Stimulated activated naive CD8-positive, alpha-beta T cell treated with anti-CD3 and anti-CD28 coated beads, Interleukin-15, amount 100 ng/mL, for 72 hours (primary cell): ENCODE measurements at regions not wholly inside any gene's neighbourhood (a gene's known extent, or its start where the extent isn't known, plus 50 kb on each side); places are given as distances from the start of the nearest gene placed in this dataset.
A peak's percentile ranks its signal among the peaks of the same experiment; 100 is the strongest.

Experiments
- ATAC-seq: fragments of 150-1000 bp; cut with Tn5 transposase; 2 replicates; pipeline ENCODE4 v1.10.0; 2021; ENCODE audit warnings: mild to moderate bottlenecking, moderate library complexity
- DNase-seq, 2 donors: peaks; one replicate each; pipeline ENCODE4 v3.0.0; 2021 to 2022
- H3K27ac Mint-ChIP-seq, 2 donors: one replicate each; pipeline ENCODE4 v1.8.0; 2022; ENCODE audit warnings: mild to moderate bottlenecking in 2 of 2, mixed read lengths in 2 of 2, moderate library complexity in 2 of 2
- H3K27me3 Mint-ChIP-seq: one replicate; pipeline ENCODE4 v1.8.0; 2022; ENCODE audit warnings: mixed read lengths
- H3K4me1 Mint-ChIP-seq: one replicate; pipeline ENCODE4 v1.8.0; 2022; ENCODE audit warnings: mild to moderate bottlenecking, mixed read lengths
- H3K4me3 Mint-ChIP-seq, 2 donors: one replicate each; pipeline ENCODE4 v1.8.0; 2022; ENCODE audit warnings: mild to moderate bottlenecking in 2 of 2, mixed read lengths in 2 of 2, moderate library complexity in 1 of 2
- H3K9me3 Mint-ChIP-seq, 2 donors: one replicate each; pipeline ENCODE4 v1.8.0; 2022; ENCODE audit warnings: mixed read lengths in 2 of 2

DNA sequence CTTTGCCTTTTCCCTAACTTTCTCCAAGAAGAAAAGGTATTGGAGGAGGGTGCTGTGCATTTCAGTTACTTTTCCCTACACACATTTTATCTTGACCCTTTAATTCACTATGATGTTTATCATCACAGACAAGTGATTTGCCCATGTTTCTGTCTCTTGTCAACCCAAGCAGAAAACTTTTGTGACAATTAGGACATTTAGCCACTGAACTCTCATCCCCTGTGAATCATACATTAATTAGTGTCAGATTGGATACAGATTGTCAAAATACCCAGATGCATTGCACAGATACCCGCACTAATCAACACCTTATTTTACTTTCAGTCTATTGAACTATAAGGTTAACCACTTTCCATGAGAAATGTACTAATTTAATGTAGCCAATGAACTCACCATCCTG, 912.9 kb downstream of the SORCS1 start:
- no peak overlapping the region for H3K4me3 Mint-ChIP-seq

DNA sequence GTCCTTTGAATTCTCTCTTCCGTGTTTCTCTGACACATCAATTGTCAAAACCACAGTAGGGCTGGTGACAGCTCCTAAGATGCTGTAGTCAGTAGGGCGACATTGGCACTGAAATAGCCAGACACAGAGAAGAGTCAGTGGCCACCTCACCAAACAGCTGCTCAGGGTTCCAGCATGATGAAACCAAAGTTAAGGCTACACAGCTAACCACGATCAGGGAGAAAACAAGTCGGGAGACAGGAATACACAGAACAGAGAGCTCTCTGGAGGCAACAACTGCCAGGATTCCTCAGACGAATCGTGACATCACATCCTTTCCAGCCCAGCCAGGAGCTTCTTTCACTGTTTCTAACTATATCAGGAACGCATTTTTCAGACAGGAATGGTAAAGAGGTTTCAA, 922.2 kb downstream of the SORCS1 start:
- H3K4me1 Mint-ChIP-seq: no peaks in the 10 kb centered on the region
- no peak overlapping the region for H3K27ac Mint-ChIP-seq
- DNase-seq: no peak
- no peak for ATAC-seq
- H3K9me3 Mint-ChIP-seq: peaks cover 0 to 7% of the 10 kb centered on the region in 2 donors
- no peak overlapping the region for H3K4me3 Mint-ChIP-seq
- H3K27me3 Mint-ChIP-seq: no peaks in the 10 kb centered on the region

More for the DNA sequence above, 912.9 kb downstream of the SORCS1 start:
- Mint-ChIP-seq H3K9me3 (peaks cover 6 to 7% of the 10 kb centered on the region in 2 donors), H3K27me3 (no peaks in the 10 kb centered on the region), H3K4me1 (no peaks in the 10 kb centered on the region), H3K27ac (no peak overlapping the region)
- ATAC-seq: no peak
- no peak for DNase-seq

DNA sequence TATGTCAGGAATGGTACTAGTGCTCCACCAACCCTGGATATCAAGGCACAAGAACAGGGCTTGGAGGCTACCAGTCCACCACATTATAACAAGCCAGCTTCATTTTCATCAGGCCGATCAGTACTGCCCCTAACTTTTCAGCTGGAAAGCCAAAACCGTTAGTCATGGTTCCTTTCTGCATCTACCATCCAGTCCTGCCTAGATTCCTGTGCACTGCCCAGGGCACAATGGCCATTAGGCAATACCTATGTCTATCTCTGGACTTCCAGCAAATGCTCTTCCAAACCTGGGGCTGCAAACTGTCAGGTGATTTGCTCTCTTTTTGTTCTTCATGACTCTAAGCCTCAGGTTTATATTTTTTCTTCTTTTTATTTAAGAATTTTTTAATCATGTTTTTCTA, 937.7 kb downstream of the SORCS1 start:
- H3K9me3 Mint-ChIP-seq: peaks cover 0 to 4% of the 10 kb centered on the region in 2 donors
- ATAC-seq: no peak
- H3K4me3 Mint-ChIP-seq: no peak overlapping the region

DNA sequence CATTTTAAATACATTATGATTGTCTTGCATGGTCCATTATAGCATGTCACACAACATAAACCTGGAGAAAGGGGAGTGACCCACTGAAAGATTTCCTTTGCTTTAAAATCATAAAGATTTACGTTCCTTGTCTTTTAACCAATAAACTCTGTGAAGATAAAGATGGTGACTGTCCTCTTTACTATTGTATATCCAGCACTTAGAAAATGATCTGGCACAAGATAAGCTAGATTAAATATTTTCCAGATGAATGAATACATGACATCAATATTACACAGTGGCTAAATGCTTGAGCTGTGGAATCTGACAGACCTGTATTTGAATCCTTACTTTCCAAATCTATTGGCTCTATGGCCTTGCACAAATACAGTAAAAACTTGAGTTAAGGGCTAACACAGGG, 938.4 kb downstream of the SORCS1 start:
- Mint-ChIP-seq H3K4me1 (no peaks in the 10 kb centered on the region), H3K9me3 (peaks cover 3 to 6% of the 10 kb centered on the region in 2 donors), H3K4me3 (no peak overlapping the region)

More for the DNA sequence above, 937.7 kb downstream of the SORCS1 start:
- Mint-ChIP-seq H3K27ac (no peak overlapping the region), H3K4me1 (no peaks in the 10 kb centered on the region), H3K27me3 (no peaks in the 10 kb centered on the region)
- no peak for DNase-seq

GRCh38 chr10:106224676-106225075, 939.8 kb downstream of the SORCS1 start:
- Mint-ChIP-seq H3K4me1 (no peaks in the 10 kb centered on the region), H3K4me3 (no peak overlapping the region), H3K27ac (no peak overlapping the region), H3K27me3 (no peaks in the 10 kb centered on the region), H3K9me3 (peaks cover 4 to 7% of the 10 kb centered on the region in 2 donors)
- DNase-seq: no peak
- ATAC-seq: no peak

More for the DNA sequence above, 938.4 kb downstream of the SORCS1 start:
- Mint-ChIP-seq H3K27me3 (no peaks in the 10 kb centered on the region), H3K27ac (no peak overlapping the region)
- ATAC-seq: no peak
- no peak for DNase-seq

GRCh38 chr10:106217627-106218026, 946.9 kb downstream of the SORCS1 start:
- H3K9me3 Mint-ChIP-seq: peaks cover 4 to 15% of the 10 kb centered on the region in 2 donors
- H3K4me3 Mint-ChIP-seq: no peak overlapping the region
- H3K27me3 Mint-ChIP-seq: no peaks in the 10 kb centered on the region
- DNase-seq: no peak
- ATAC-seq: no peak
- no peak overlapping the region for H3K27ac Mint-ChIP-seq
- H3K4me1 Mint-ChIP-seq: no peaks in the 10 kb centered on the region

- H3K27me3 Mint-ChIP-seq: no peaks in the 10 kb centered on the region
- H3K4me1 Mint-ChIP-seq: no peaks in the 10 kb centered on the region
- peaks cover 7 to 20% of the 10 kb centered on the region in 2 donors for H3K9me3 Mint-ChIP-seq
- ATAC-seq (no peak), DNase-seq (no peak)
- no peak overlapping the region for H3K4me3 Mint-ChIP-seq
- no peak overlapping the region for H3K27ac Mint-ChIP-seq
Observed at GRCh38 chr10:106216085-106216484, 948.4 kb downstream of the SORCS1 start.

GRCh38 chr10:106214243-106214642, 950.3 kb downstream of the SORCS1 start:
- Mint-ChIP-seq H3K4me3 (no peak overlapping the region), H3K27me3 (no peaks in the 10 kb centered on the region), H3K9me3 (peaks cover 5 to 32% of the 10 kb centered on the region in 2 donors), H3K27ac (no peak overlapping the region), H3K4me1 (no peaks in the 10 kb centered on the region)
- DNase-seq: no peak
- ATAC-seq: no peak

- ATAC-seq (no peak), DNase-seq (no peak)
- Mint-ChIP-seq H3K27ac (no peak overlapping the region), H3K27me3 (no peaks in the 10 kb centered on the region), H3K4me1 (no peaks in the 10 kb centered on the region), H3K4me3 (no peak overlapping the region), H3K9me3 (peaks cover 5 to 32% of the 10 kb centered on the region in 2 donors)
Observed at GRCh38 chr10:106213493-106213892, 951.0 kb downstream of the SORCS1 start.

DNA sequence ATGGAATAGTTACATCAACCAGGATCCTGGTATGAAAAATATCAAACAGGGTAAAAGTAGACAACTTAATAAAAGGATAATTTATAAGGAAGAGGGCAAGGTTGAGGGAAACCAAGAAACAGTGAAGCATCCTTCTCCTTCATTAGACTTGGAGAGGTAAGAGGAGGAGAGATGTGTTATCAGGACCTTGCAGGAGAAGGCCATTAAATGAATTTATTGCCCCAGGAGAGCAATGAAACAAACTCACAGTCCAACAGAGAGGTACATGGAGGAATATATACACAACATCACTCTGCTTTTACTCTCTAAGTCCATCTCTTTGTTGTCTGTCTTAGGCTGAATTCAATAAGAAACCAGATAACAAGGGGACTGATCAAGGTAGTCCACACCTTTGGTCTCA, 966.2 kb downstream of the SORCS1 start:
- ATAC-seq: no peak
- Mint-ChIP-seq H3K27ac (no peak overlapping the region), H3K4me3 (no peak overlapping the region), H3K27me3 (no peaks in the 10 kb centered on the region), H3K4me1 (no peaks in the 10 kb centered on the region), H3K9me3 (no peaks in the 10 kb centered on the region)
- DNase-seq: no peak

DNA sequence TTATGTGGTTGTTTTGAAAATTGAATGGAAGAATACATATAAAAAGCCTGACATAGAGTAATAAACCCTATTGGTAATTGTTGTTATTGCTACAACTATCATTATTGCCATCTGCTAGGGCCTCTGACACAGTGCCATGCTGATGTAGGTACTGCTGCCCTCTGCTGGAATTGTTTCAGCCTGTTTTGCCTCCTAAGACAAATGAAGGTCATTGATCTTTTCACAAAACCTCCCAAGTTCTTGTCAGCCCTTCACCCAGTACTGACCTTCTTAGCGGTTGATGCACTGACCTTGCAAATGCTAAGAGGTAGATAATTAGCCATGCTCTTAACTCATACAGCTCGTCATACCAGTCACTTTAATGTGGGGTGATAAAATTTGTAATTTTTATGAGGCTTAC, 975.2 kb downstream of the SORCS1 start:
- ATAC-seq (peak; percentile 52), DNase-seq (peak in 1 of 2 donors; percentile 8)
- no peak overlapping the region for H3K4me3 Mint-ChIP-seq
- peaks cover 0 to 8% of the 10 kb centered on the region in 2 donors for H3K9me3 Mint-ChIP-seq
- H3K4me1 Mint-ChIP-seq: no peaks in the 10 kb centered on the region
- no peak overlapping the region for H3K27ac Mint-ChIP-seq
- no peaks in the 10 kb centered on the region for H3K27me3 Mint-ChIP-seq

DNA sequence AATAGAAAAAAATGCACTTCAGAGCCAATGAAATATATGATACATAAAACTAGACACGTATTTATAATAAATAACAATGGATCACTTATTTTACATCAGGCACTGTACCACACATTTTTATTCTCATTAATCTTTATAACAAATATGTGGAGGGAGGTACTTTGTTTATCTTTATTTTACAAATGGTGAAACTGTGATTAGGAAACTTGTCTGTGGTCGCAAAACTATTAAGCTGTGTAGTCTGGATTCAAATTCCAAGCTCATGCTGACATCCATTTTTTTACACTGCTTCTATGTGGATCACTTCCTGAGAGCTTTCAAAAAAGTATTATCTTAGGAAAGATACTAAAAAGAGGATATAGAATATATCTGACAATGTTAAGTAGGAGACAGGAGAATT, 978.6 kb downstream of the SORCS1 start:
- no peaks in the 10 kb centered on the region for H3K27me3 Mint-ChIP-seq
- no peaks in the 10 kb centered on the region for H3K4me1 Mint-ChIP-seq
- peaks cover 0 to 4% of the 10 kb centered on the region in 2 donors for H3K9me3 Mint-ChIP-seq
- no peak overlapping the region for H3K4me3 Mint-ChIP-seq
- no peak for ATAC-seq
- H3K27ac Mint-ChIP-seq: no peak overlapping the region
- DNase-seq: no peak

DNA sequence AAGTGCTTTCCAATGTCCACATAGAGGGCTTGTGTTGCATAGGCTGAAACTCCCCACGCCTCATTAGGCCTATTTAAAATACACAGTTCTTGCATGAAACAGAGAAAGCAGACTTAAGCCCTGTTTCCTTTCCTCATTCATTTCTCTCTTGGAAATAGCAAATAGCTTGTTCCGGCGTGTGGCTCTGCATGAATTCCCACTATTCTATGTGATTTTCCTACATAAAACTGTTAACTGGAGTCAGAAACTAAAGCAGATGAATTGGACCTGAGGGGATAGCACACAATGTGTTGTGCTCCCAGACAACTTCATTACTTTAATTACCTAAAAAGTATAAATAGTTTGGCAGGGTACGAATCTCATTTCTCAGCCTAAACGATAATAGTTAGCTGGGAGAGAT, 981.5 kb downstream of the SORCS1 start:
- Mint-ChIP-seq H3K4me3 (no peak overlapping the region), H3K27me3 (no peaks in the 10 kb centered on the region), H3K9me3 (peaks cover 0 to 4% of the 10 kb centered on the region in 2 donors), H3K4me1 (no peaks in the 10 kb centered on the region), H3K27ac (no peak overlapping the region)
- ATAC-seq: no peak
- no peak for DNase-seq

DNA sequence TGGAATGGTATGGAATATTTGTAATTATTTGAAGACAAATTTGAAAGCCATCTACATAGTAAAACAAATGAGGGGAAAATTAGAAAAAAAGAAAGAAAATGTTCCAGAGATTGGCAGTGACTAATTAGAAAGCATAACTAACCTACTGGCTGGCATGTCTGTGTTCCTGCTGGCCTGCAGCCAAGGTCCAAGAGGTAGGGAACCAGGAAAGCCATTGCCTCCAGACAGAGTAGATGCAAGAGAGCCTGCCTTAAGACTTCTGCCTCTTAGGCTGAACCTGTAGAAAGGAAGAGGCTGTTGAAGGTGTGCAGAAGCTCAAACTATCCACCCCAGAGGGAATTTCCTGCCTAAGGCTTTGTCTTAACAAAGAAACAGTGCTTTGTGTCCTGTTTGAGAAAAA, 982.0 kb downstream of the SORCS1 start:
- no peaks in the 10 kb centered on the region for H3K4me1 Mint-ChIP-seq
- H3K4me3 Mint-ChIP-seq: no peak overlapping the region
- DNase-seq: no peak
- H3K27ac Mint-ChIP-seq: no peak overlapping the region
- no peak for ATAC-seq
- H3K27me3 Mint-ChIP-seq: no peaks in the 10 kb centered on the region
- peaks cover 0 to 4% of the 10 kb centered on the region in 2 donors for H3K9me3 Mint-ChIP-seq

DNA sequence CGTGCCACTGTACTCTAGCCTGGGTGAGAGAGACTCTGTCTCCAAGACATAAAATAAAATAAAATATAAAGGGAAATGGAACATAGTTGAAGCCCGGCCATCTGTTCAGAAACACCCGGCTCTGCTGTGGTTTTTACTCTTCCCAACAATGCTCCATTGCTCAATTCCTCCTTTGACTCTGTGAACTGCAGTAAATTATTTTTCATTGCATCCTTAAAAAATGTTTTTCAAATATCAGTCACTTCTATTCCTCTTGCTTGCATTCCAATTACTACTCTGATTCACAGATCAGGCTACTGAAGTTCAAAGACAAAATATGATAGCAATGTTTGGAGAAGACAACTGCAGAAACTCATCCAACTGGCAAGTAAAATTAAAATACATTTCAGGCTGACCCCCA, 983.0 kb downstream of the SORCS1 start:
- H3K27me3 Mint-ChIP-seq: no peaks in the 10 kb centered on the region
- DNase-seq (no peak), ATAC-seq (no peak)

DNA sequence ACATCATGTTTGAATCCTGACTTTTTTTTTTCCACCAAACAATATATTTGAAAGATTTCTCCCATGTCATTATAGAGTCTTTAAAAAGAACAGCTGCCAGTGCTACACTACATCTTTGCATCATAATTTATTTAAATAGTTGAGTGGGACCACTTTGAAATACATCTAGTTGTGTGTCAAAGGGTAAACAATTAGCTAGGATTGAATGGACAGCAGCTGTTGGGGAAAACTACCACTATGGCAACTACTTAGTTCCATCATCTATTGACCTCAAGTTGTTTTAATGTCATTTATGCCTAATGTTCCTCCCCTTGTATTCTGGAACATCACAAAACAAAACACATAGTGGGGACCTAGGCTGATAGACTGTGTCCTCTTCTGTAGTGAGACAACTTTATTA, 985.1 kb downstream of the SORCS1 start:
- no peaks in the 10 kb centered on the region for H3K27me3 Mint-ChIP-seq
- H3K4me1 Mint-ChIP-seq: no peaks in the 10 kb centered on the region
- H3K9me3 Mint-ChIP-seq: no peaks in the 10 kb centered on the region
- ATAC-seq: no peak
- H3K4me3 Mint-ChIP-seq: no peak overlapping the region
- DNase-seq: no peak
- no peak overlapping the region for H3K27ac Mint-ChIP-seq

More for the DNA sequence above, 983.0 kb downstream of the SORCS1 start:
- Mint-ChIP-seq H3K4me1 (no peaks in the 10 kb centered on the region), H3K9me3 (peaks cover 0 to 4% of the 10 kb centered on the region in 2 donors), H3K4me3 (no peak overlapping the region), H3K27ac (no peak overlapping the region)

GRCh38 chr10:106175760-106176377, 988.6 kb downstream of the SORCS1 start:
- H3K27ac Mint-ChIP-seq: no peak overlapping the region
- DNase-seq: no peak
- no peaks in the 10 kb centered on the region for H3K27me3 Mint-ChIP-seq
- H3K4me3 Mint-ChIP-seq: no peak overlapping the region
- no peak for ATAC-seq
- peaks cover 0 to 3% of the 10 kb centered on the region in 2 donors for H3K9me3 Mint-ChIP-seq
- H3K4me1 Mint-ChIP-seq: no peaks in the 10 kb centered on the region
